Inflammatory macrophage treated with lipopolysaccharide for 1 hour (primary cell): ENCODE measurements at regions not wholly inside any gene's neighbourhood (a gene's known extent, or its start where the extent isn't known, plus 50 kb on each side); places are given as distances from the start of the nearest gene placed in this dataset.
"Not testable (repeated sequence)": the region's sequence is repeated elsewhere in the genome, so short reads cannot be mapped to it uniquely, and the experiment has no call there.

Source experiments
- DNase-seq, 2 donors: peaks; one replicate each; pipeline ENCODE4 v3.0.0-alpha.2; 2020 to 2022

DNA sequence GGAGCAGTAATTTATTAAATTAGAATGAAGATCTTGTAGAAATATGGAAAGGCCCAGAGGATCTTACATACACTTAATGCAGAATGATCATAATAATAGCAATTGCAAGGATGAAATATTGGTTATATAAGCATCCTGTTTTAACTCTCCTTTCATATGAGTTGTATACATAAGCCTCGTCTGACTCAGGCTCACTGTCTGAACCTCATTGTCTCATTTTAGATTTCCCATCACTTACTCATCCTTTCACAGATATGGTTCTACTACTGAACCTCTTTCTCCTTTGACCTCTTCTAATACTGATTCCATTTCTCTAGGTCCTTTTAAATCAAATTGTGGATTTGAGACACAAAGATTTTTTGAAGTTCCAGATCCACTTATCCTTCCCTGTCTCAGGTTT lies 277.3 kb upstream of the TRPC5 start:
- no peak for DNase-seq

- no peak for DNase-seq
Observed at GRCh38 chrX:112355931-112356330, 273.4 kb upstream of the TRPC5 start.

- no peak for DNase-seq
Observed at GRCh38 chrX:112341598-112341997, 259.0 kb upstream of the TRPC5 start.

- DNase-seq, result no peak
Observed at GRCh38 chrX:112313201-112313600, 230.6 kb upstream of the TRPC5 start.

GRCh38 chrX:112306027-112306426 lies 223.5 kb upstream of the TRPC5 start:
- no peak for DNase-seq

- DNase-seq, result no peak
Observed at GRCh38 chrX:112279940-112280339, 197.4 kb upstream of the TRPC5 start.

DNA sequence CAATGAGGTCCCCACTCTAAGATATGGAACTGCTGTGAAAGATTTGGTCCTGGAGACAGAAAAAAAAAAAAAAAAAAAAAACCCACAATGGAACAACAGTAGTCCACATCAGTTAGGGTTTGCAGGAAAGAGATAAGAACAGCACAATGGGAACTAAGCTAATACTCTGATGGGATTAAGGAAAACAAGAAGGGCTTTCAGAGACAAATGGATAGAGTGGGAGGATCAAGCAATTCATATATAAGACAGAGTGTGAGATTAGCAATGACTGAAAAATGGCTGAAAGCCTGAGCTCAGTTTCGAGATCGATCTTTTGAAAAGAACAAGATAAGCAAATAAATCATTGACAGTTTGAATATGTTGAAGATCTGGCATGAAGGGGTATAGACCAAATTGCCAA lies 188.4 kb upstream of the TRPC5 start:
- no peak for DNase-seq

DNA sequence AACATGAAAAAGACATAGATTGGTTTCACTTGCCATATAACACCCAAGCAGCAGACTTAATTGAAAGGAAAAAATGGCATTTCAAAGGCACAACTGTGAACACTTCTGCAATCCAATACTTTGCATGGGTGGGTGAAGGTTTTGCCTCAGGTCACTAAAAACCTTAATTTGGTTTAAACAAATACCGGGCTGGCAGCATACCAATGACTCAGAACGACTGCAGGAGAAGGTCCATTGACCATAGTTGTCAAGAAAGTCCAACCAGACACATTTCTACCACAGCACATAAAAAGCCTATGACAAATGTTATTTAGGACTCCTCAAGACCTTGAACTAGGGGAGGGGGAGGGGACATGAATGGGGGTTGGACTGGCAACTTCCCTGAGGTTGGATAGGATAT lies 183.6 kb upstream of the TRPC5 start:
- DNase-seq, result no peak

DNA sequence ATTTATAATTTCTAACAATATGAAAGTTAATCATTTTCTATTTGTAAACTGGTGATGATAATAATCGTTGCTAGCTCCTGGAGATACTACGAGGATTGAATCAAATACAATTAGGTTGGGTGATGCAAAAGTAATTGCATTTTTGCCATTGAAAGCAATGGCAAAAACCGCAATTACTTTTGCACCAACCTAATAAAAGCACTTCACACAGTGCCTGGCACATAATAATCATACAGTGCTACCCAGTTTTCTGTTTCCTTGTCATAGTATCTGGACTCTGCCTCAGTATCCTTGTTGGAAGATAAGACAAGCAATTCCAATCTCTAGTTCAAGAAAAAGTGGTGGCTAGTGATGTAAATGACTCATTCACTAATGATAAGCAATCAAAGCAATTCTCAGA lies 176.8 kb upstream of the TRPC5 start:
- no peak for DNase-seq

- no peak for DNase-seq
Observed at GRCh38 chrX:112254896-112255295, 172.3 kb upstream of the TRPC5 start.

- no peak for DNase-seq
Observed at GRCh38 chrX:112247714-112248113, 165.1 kb upstream of the TRPC5 start.

DNA sequence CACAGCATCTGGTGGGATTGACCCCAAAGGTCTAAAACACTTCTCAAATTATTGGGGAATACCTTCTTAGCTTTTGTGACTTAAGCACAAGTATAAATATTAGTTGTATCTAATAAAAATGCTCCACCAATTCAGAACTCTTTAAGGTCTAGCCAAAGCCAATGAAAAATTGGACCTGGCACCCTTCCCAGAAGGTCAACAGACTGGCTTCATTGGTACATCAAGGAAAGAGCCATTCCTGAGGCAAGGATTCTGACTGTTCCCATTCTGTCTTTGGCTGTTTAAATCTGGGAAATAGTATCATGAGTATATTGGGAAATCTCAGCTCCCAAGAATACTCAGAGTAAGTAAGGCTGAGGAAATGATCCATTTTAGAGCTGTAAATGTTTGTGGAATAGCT lies 153.0 kb upstream of the TRPC5 start:
- DNase-seq, result no peak

GRCh38 chrX:112233164-112233563 lies 150.6 kb upstream of the TRPC5 start:
- no peak for DNase-seq

- not testable (repeated sequence) for DNase-seq
Observed at GRCh38 chrX:112226795-112227194, 144.2 kb upstream of the TRPC5 start.

DNA sequence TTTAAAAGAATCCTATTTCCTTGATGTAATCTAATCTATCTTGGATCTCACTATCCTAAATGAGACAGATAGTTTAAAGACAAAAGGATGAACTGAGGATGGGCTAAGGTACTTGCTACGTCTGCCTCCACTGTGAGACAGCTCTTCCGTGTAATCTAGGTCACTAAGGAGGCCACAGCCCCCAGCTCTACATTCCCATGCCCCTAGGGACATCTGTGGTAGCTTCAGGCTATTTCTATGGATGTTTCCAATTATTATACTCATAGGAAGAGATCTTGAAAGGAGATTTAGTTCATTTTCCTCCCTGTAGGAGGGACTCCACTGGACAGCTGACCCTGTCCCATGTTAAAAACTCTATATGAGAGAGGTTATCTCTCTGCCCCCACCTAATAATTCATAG lies 140.8 kb upstream of the TRPC5 start:
- no peak for DNase-seq

DNA sequence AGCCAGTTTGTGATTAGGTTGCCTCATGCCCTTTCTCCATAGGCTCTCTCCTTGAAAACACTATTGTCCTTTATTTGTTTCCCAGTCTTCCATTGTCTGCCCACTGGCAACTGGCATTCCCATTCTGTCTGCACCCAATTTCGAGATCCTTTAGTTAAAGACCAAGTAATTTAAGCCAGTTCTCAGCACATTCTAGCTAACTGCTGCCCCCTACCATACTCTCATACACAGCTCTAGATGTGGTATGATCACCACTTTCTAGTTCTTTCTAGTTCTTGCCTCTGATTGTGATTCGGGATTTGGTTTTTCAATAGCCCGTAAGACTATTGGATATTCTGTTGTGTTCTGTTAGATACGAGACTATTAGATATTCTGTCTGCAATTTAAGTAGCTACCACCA lies 135.8 kb upstream of the TRPC5 start:
- DNase-seq, result no peak

DNA sequence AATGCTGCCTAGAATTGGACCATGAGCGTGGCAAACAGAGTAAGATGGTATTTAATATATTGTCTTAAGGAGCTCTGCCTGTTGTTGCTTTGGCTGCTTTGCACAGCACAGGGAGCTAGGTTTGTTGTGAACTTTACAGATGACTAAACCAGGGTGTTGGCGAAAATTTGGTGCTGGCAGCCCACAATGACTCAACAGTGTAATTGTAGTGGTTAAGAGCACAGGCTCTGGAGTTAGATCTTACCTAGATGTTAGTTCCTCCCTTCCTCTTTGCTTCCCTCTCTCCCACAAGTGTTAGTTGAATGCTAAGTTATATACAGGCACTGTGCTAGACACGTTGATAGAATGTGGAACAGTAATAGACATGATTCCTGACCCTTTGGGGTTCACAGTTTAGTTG lies 128.9 kb upstream of the TRPC5 start:
- no peak for DNase-seq

DNA sequence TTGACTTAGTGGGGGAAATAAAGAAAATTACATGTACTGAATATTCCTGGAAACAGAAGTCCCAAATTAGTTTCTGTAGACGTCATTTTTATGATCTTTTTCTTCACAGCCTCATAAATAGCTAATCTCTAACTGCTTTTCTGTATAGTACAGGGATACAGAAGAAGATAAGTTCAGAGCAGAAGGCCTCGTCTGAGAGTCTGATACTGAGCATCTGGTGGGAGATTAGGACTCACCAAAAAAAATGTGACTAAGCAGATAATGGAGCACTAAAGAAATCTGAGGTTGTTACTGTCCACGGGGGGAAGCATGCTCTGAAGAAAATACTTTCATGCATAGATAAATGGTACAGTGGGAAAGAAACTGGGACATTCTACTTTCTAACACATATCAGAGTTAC lies 115.3 kb upstream of the TRPC5 start:
- DNase-seq, result no peak

- DNase-seq, result no peak
Observed at GRCh38 chrX:112190646-112191045, 108.1 kb upstream of the TRPC5 start.

DNA sequence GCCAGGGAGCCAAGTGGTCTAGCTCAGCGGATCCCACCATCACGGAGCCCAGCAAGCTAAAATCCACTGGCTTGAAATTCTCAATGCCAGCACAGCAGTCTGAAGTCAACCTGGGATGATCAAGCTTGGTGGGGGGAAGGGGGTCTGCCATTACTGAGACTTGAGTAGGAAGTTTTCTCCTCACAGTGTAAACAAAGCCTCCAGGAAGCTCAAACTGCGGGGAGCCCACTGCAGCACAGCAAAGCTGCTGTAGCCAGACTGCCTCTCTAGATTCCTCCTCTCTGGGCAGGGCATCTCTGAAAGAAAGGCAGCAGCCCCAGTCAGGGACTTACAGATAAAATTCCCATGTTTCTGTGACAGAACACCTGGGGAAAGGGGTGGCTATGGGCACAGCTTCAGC lies 98.8 kb upstream of the TRPC5 start:
- DNase-seq, result not testable (repeated sequence)

DNA sequence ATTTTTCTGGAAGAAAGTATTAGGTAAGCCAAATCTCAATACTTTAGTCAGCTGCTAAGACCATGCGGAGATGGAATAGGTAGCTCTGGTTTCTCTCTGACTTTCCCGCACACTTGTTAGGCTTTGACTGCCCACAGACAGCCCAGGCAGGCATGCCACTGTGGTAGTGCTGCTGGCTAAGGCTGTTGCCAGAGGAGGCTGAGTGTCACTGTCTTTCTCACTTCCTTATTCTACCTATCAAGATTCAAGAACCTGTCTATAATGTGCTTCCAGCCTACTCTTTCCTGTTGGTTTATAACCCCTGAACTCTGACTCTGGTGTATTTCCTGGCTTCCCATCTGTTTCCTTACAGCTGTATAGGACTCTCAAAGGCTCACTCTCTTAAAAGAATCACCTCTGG lies 81.8 kb upstream of the TRPC5 start:
- no peak for DNase-seq

- DNase-seq, result no peak
Observed at GRCh38 chrX:112163906-112164305, 81.3 kb upstream of the TRPC5 start.

- DNase-seq, result no peak
Observed at GRCh38 chrX:112148397-112148796, 65.8 kb upstream of the TRPC5 start.

- peak in 1 of 2 donors; percentile 0 for DNase-seq
Observed at GRCh38 chrX:112147206-112147605, 64.6 kb upstream of the TRPC5 start.

DNA sequence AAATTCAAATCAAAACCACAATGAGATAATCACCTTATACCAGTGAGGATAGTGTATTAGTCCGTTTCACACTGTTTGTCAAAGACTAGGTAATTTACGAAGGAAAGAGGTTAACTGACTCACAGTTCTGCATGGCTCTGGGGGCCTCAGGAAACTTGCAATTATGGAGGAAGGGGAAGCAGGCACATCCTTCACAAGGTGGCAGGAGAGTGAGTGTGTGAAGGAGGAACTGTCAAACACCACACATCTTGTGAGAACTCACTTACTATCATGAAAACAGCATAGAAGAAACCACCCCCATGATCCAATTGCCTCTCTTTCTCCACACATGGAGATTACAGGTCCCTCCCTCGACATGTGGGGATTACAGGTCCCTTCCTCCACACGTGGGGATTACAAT lies 54.7 kb upstream of the TRPC5 start:
- no peak for DNase-seq
